ENCODE measurements at regions not wholly inside any gene's neighbourhood (a gene's known extent, or its start where the extent isn't known, plus 50 kb on each side); places are given as distances from the start of the nearest gene placed in this dataset.
A peak's percentile ranks its signal among the peaks of the same experiment; 100 is the strongest.
"Not testable (repeated sequence)": the region's sequence is repeated elsewhere in the genome, so short reads cannot be mapped to it uniquely, and the experiment has no call there.

- no peaks in the 10 kb centered on the region for H3K4me1 Mint-ChIP-seq (ENCODE audit: low read depth)
- H3K9me3 Mint-ChIP-seq: peaks cover 15% of the 10 kb centered on the region
- no peak overlapping the region for H3K27ac Mint-ChIP-seq
- H3K27me3 Mint-ChIP-seq (ENCODE audit: low read depth): no peaks in the 10 kb centered on the region
- no peak overlapping the region for H3K4me3 Mint-ChIP-seq
- H3K36me3 Mint-ChIP-seq (ENCODE audit: low read depth): no peaks in the 10 kb centered on the region
Observed at GRCh38 chrX:55981603-55982002, 250.6 kb upstream of the KLF8 start.

GRCh38 chrX:55996649-55997048 is 235.5 kb upstream of the KLF8 start:
- Mint-ChIP-seq H3K36me3 (ENCODE audit: low read depth) (no peaks in the 10 kb centered on the region), H3K4me3 (no peak overlapping the region), H3K9me3 (peaks cover 15% of the 10 kb centered on the region), H3K4me1 (ENCODE audit: low read depth) (no peaks in the 10 kb centered on the region), H3K27me3 (ENCODE audit: low read depth) (no peaks in the 10 kb centered on the region), H3K27ac (no peak overlapping the region)

- H3K4me1 Mint-ChIP-seq (ENCODE audit: low read depth): no peaks in the 10 kb centered on the region
- no peaks in the 10 kb centered on the region for H3K27me3 Mint-ChIP-seq (ENCODE audit: low read depth)
- no peaks in the 10 kb centered on the region for H3K36me3 Mint-ChIP-seq (ENCODE audit: low read depth)
- no peak overlapping the region for H3K4me3 Mint-ChIP-seq
- no peak overlapping the region for H3K27ac Mint-ChIP-seq
- H3K9me3 Mint-ChIP-seq: no peaks in the 10 kb centered on the region
Observed at GRCh38 chrX:56000174-56000573, 232.0 kb upstream of the KLF8 start.

GRCh38 chrX:56000729-56001128 is 231.4 kb upstream of the KLF8 start:
- Mint-ChIP-seq H3K27ac (no peak overlapping the region), H3K36me3 (ENCODE audit: low read depth) (no peaks in the 10 kb centered on the region), H3K4me3 (no peak overlapping the region), H3K27me3 (ENCODE audit: low read depth) (no peaks in the 10 kb centered on the region), H3K4me1 (ENCODE audit: low read depth) (no peaks in the 10 kb centered on the region), H3K9me3 (no peaks in the 10 kb centered on the region)

- Mint-ChIP-seq H3K27me3 (ENCODE audit: low read depth) (no peaks in the 10 kb centered on the region), H3K4me3 (no peak overlapping the region), H3K9me3 (no peaks in the 10 kb centered on the region), H3K4me1 (ENCODE audit: low read depth) (no peaks in the 10 kb centered on the region), H3K27ac (no peak overlapping the region), H3K36me3 (ENCODE audit: low read depth) (no peaks in the 10 kb centered on the region)
Observed at GRCh38 chrX:56025872-56026571, 206.1 kb upstream of the KLF8 start.

- no peak overlapping the region for H3K27ac Mint-ChIP-seq
- no peaks in the 10 kb centered on the region for H3K9me3 Mint-ChIP-seq
Observed at GRCh38 chrX:56026815-56027214, 205.3 kb upstream of the KLF8 start.

GRCh38 chrX:56029188-56029587 is 203.0 kb upstream of the KLF8 start:
- no peak overlapping the region for H3K4me3 Mint-ChIP-seq
- H3K4me1 Mint-ChIP-seq (ENCODE audit: low read depth): no peaks in the 10 kb centered on the region
- no peaks in the 10 kb centered on the region for H3K27me3 Mint-ChIP-seq (ENCODE audit: low read depth)
- H3K27ac Mint-ChIP-seq: no peak overlapping the region
- H3K36me3 Mint-ChIP-seq (ENCODE audit: low read depth): no peaks in the 10 kb centered on the region
- H3K9me3 Mint-ChIP-seq: no peaks in the 10 kb centered on the region

More at GRCh38 chrX:56026815-56027214, 205.3 kb upstream of the KLF8 start:
- Mint-ChIP-seq H3K4me1 (ENCODE audit: low read depth) (no peaks in the 10 kb centered on the region), H3K4me3 (no peak overlapping the region), H3K36me3 (ENCODE audit: low read depth) (no peaks in the 10 kb centered on the region), H3K27me3 (ENCODE audit: low read depth) (no peaks in the 10 kb centered on the region)

GRCh38 chrX:56029691-56030090 is 202.5 kb upstream of the KLF8 start:
- no peaks in the 10 kb centered on the region for H3K27me3 Mint-ChIP-seq (ENCODE audit: low read depth)
- no peak overlapping the region for H3K4me3 Mint-ChIP-seq
- no peaks in the 10 kb centered on the region for H3K36me3 Mint-ChIP-seq (ENCODE audit: low read depth)
- no peaks in the 10 kb centered on the region for H3K4me1 Mint-ChIP-seq (ENCODE audit: low read depth)
- no peaks in the 10 kb centered on the region for H3K9me3 Mint-ChIP-seq
- no peak overlapping the region for H3K27ac Mint-ChIP-seq

GRCh38 chrX:56031409-56031808 is 200.7 kb upstream of the KLF8 start:
- Mint-ChIP-seq H3K27me3 (ENCODE audit: low read depth) (no peaks in the 10 kb centered on the region), H3K9me3 (no peaks in the 10 kb centered on the region), H3K27ac (no peak overlapping the region), H3K4me3 (no peak overlapping the region), H3K36me3 (ENCODE audit: low read depth) (no peaks in the 10 kb centered on the region), H3K4me1 (ENCODE audit: low read depth) (no peaks in the 10 kb centered on the region)

GRCh38 chrX:56033495-56034180 is 198.5 kb upstream of the KLF8 start:
- H3K4me1 Mint-ChIP-seq (ENCODE audit: low read depth): no peaks in the 10 kb centered on the region
- no peak overlapping the region for H3K27ac Mint-ChIP-seq
- no peaks in the 10 kb centered on the region for H3K27me3 Mint-ChIP-seq (ENCODE audit: low read depth)
- H3K36me3 Mint-ChIP-seq (ENCODE audit: low read depth): no peaks in the 10 kb centered on the region
- H3K4me3 Mint-ChIP-seq: no peak overlapping the region
- peaks cover 3% of the 10 kb centered on the region for H3K9me3 Mint-ChIP-seq

- peaks cover 27% of the 10 kb centered on the region for H3K9me3 Mint-ChIP-seq
- H3K4me1 Mint-ChIP-seq (ENCODE audit: low read depth); H3K27ac Mint-ChIP-seq; H3K4me3 Mint-ChIP-seq; H3K36me3 Mint-ChIP-seq (ENCODE audit: low read depth); H3K27me3 Mint-ChIP-seq (ENCODE audit: low read depth): not testable (repeated sequence)
Observed at GRCh38 chrX:56052673-56053330, 179.4 kb upstream of the KLF8 start.

GRCh38 chrX:56057325-56057724 is 174.8 kb upstream of the KLF8 start:
- H3K27ac Mint-ChIP-seq: no peak overlapping the region
- H3K4me3 Mint-ChIP-seq: no peak overlapping the region
- H3K9me3 Mint-ChIP-seq: peaks cover 44% of the 10 kb centered on the region
- no peaks in the 10 kb centered on the region for H3K36me3 Mint-ChIP-seq (ENCODE audit: low read depth)
- H3K4me1 Mint-ChIP-seq (ENCODE audit: low read depth): no peaks in the 10 kb centered on the region
- H3K27me3 Mint-ChIP-seq (ENCODE audit: low read depth): no peaks in the 10 kb centered on the region

- H3K9me3 Mint-ChIP-seq: peaks cover 23% of the 10 kb centered on the region
- H3K27ac Mint-ChIP-seq: peak overlapping the region; percentile 6
- H3K4me3 Mint-ChIP-seq: no peak overlapping the region
- H3K36me3 Mint-ChIP-seq (ENCODE audit: low read depth): no peaks in the 10 kb centered on the region
- peaks cover 6% of the 10 kb centered on the region for H3K4me1 Mint-ChIP-seq (ENCODE audit: low read depth)
- H3K27me3 Mint-ChIP-seq (ENCODE audit: low read depth): no peaks in the 10 kb centered on the region
Observed at GRCh38 chrX:56066016-56066415, 166.1 kb upstream of the KLF8 start.

GRCh38 chrX:56068274-56068758 is 163.8 kb upstream of the KLF8 start:
- Mint-ChIP-seq H3K27ac (no peak overlapping the region), H3K4me3 (no peak overlapping the region), H3K9me3 (peaks cover 7% of the 10 kb centered on the region), H3K36me3 (ENCODE audit: low read depth) (no peaks in the 10 kb centered on the region), H3K4me1 (ENCODE audit: low read depth) (peaks cover 6% of the 10 kb centered on the region), H3K27me3 (ENCODE audit: low read depth) (no peaks in the 10 kb centered on the region)
